Central memory CD4-positive, alpha-beta T cell (primary cell): ENCODE measurements at regions not wholly inside any gene's neighbourhood (a gene's known extent, or its start where the extent isn't known, plus 50 kb on each side); places are given as distances from the start of the nearest gene placed in this dataset.

Experiments used
- DNase-seq: peaks from one replicate; pipeline ENCODE4 v3.0.0; 2022

DNA sequence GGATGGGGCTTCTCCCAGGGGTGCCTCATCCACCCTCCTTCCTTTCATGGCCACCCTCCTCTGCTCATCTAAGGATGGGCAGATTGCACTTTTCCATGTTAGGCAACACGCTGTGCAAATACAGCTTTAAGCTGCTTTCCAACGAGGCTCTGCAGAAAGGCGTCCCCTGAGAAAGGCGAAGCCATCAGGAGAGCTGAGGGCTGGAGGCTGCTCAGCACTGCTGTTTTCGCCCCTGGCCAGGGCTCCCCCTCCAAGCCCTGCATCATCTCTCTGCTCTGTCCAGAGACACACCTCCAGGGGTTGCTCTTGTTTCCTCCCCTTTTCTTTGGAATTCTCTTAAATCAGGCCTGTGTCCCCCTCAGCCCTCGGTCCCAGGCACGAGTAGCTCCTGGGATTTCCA lies 526.1 kb downstream of the CDH26 start:
- DNase-seq, result no peak

GRCh38 chr20:60485012-60485760 lies 527.0 kb downstream of the CDH26 start:
- no peak for DNase-seq

DNA sequence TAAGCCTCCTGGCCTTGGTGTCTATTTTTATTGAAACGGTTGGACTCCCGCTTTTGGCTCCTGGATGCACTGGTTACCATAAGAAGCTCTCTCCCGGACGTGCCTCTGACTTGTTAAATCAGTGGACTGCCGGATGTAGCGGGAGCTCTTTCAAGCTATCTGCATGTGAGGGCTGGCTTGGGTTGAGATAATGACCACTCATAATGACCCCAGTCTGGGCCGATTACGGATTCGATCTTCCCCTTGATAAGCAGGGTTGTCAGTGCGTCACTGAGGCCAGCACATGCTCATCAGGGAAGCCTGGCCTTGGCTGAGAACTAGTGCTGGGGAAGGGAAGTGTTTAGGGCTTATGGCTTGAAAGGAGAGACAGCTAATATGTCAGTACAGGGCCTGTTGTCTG lies 528.1 kb downstream of the CDH26 start:
- no peak for DNase-seq

DNA sequence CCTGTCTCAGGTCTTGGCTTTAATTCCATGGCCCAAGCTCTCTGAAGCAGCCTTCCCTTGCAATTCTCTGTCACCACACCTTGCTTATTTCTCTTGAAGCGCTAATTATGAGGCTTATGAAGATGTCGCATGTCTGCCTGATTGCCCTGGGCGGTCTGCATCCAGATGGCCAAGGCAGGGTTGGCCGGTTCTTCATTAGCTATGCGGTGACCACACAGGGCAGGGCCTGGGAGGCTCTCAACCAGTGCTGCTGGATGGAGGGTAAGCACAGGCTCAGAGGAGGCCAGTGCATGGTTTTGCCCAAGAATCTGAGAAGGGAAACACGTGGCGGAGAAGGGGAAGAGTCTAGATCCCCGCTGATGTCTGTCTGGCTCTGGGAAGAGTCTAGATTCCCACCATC lies 528.7 kb downstream of the CDH26 start:
- DNase-seq, result no peak

DNA sequence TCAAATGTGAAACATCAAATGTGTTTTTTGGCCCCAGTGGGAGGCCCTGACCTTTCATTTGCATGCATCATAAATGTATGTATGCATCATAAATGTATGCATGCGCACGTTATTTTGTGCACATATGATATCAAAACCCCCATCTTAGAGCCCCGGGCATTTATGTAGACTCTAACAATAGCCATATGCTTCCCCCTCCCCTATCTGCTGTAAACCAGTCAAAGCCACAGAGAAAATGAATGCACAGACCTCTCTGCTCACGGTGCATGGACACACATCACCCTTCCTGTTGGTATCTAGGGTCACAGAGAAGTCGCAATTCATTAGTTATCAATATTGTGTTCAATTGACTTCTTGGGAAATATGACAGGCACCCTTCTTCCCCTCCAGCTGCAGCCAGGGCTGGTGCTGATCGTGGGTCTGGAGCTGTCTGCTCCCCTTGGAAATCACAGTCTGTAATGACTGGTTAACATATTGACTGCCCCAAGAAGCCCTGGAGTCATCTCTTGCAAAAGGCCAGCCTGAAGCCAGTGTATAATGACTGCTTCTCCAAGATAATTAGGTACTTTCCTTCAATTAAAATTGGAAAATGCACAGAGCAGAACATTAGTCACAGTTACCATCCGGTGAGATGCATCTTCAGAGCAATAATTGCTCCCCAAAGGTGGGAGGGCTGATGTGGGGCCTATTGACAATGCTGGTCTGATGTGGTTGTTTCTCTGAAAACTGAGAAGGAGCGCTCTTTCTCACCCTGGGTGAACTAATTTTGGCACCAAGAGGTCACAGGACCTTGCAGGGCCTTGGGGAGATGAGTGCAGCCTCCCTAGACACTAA lies 532.2 kb downstream of the CDH26 start:
- no peak for DNase-seq

- DNase-seq, result no peak
These were observed 532.9 kb downstream of the CDH26 start for GRCh38 chr20:60491051-60491581.

GRCh38 chr20:60494476-60494875 lies 536.3 kb downstream of the CDH26 start:
- DNase-seq, result no peak

DNA sequence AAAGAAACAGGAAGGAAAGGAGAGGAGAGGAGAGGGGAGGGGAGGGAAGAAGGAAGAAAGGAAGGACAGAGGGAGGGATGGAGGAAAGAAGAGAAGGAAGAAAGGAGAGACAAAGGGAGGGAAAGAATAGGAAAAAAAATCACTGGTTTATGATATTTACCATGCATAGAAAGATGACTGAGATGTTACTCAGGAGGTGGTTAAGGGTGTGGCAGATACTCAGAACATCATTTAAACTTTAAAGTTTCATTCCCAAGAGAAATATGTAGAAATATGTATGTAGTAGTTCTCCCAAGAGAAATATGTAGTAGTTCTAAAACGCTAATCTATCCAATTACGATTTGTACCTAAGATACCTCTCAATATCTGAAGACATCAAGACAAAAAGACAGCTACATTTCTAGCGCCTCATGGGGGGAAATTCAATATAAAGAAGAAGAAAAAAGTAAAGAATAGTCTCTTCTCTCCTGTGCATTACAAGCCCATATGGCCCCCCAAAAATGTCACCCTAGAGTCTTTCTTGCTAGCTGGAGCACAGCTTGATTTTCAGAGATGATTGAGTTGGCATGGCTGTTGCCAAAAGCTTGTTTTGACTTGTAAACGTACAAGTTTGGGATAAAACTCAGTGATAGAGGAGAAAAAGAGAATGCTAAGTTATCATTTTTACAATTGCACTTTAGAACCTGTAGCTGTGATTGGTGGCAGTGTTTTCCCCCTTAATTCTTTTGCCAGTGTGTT lies 539.2 kb downstream of the CDH26 start:
- no peak for DNase-seq

DNA sequence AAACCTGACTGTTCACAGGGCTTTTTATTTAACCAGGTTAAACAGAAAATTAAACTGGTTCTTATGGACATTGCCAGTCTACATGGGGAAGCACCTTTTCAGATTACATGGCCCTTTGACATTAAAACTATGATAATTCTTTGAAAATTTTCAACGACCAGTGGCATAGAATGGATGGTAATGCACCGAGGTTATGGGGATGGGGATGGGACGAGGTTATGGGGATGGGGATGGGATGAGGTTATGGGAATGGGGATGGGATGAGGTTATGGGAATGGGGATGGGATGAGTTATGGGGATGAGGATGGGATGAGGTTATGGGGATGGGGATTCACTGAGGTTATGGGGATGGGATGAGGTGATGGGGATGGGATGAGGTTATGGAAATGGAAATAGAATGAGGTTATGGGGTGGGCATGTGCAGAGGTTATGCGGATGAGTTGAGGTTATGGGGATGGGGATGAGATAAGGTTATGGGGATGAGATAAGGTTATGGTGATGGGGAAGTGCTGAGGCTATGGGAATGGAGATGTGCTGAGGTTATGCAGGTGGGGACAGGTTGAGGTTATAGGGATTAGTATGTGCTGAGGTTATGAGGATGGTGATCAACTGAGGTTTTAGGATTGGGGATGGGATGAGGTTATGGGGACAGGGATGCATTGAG lies 541.9 kb downstream of the CDH26 start:
- DNase-seq, result no peak

DNA sequence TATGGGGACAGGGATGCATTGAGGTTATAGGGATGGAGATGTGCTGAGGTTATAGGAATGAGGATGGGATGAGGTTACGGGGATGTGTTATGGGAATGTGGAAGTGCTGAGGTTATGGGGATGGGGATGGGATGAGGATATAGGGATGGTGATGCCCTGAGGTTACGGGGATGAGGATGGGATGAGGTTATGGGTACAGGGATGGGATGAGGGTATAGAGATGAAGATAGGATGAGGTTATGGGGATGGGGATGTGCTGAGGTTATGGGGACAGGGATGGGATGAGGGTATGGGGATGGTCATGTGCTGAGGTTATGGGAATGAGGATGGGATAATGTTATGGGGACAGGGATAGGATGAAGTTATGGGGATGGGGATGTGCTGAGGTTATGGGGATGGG lies 542.8 kb downstream of the CDH26 start:
- no peak for DNase-seq

- no peak for DNase-seq
These were observed 544.7 kb downstream of the CDH26 start for GRCh38 chr20:60502881-60503280.

- DNase-seq, result no peak
These were observed 547.2 kb downstream of the CDH26 start for GRCh38 chr20:60505423-60505822.

DNA sequence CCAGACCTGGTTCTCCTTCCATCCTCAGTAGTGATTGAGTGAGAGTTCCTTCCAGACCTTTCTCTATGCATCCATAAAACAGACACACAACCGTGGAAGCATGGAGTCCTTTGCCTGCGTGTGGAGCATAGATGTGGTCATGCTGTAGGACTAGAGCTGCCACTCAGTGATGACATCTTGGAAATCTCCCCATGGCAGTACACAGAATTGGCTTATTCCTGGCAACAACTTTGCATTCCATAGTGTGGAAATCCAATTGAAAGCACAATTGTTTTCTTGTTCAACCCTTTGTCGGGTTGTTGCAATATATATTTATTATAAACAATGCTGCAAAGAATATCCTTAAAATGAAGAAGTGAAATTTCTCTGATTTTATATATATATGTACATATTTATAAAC lies 547.8 kb downstream of the CDH26 start:
- DNase-seq, result no peak

DNA sequence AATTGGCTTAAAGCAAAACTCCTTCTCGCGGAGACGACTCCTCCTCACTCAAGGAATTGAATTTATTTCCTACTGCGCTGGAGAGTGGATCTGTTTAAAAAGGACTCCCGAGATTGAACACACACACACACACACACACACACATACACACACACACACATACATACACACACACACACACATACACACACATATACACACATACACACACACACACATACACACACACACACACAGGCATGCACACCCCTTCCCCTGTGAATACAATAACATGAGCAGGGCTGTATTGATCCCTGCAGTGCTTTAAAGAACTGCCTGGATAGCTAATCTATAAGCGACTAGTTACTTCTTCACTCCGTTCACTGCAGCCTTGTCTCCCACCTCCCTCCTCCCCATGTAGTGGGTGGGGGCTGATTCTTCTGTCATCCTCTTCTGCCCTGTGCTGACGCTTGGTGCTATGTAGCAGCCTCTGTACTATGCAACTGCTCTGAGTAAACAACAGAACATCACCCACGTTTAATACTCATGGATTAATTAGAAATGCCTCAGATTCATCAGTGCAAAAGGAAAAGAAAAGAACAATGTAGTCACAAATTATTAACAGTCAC lies 549.0 kb downstream of the CDH26 start:
- DNase-seq, result no peak

DNA sequence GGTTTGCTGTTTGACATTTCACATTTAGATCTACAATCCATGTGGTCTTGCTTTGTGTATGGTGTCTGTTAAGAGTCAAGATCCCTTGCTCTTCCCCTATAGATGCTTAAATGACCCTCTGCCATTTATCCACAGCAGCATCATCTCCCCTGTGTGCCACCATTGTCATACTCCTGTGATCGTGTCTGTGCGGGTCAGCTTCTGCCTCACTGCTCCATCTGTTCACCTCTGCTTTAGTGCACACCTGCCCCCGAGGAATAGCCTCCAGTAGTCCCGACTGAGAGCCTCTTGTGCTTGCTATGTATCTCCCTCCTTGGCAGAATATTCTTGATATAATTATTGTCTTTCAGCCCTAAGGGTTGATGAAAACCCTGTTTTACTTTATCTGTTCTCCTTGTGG lies 551.2 kb downstream of the CDH26 start:
- no peak for DNase-seq

DNA sequence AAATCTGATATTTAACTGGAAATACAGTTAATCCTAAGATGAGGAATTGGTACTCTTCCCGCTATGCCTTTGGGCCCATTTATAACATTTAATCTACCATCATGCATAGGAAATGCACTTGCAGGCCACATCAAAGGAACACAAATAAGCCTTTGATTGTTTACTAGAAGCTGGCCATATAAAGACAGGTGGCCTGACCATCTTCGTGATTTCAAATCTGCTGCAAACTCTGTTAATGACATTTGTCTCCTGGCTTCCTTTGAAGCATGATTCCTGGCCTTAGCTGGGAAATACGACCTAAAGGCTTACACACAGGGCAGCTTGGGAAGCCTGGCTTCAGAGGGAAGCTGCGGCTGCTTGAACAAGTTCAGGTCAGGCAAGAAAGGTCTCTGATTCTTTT lies 552.1 kb downstream of the CDH26 start:
- DNase-seq, result no peak

DNA sequence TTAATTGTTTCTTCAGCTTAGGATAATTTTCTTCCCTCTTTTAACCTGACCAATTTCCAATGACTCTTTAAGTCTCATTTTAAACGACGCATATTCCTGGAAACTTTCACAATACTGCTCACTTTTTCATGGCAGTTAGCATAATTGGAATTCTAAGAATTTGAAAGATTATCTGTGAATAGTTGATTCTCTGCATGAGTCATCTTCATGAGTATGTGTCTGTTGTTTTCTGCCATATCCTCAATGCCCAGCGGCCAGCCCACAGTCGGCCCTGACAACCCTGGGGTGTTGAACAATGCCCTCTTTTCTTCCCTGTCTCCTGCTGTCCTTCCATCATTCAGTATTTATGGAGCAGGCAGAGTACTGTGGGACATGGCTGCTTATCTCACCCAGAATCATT lies 554.2 kb downstream of the CDH26 start:
- no peak for DNase-seq

- DNase-seq, result no peak
These were observed 554.9 kb downstream of the CDH26 start for GRCh38 chr20:60513141-60513540.

DNA sequence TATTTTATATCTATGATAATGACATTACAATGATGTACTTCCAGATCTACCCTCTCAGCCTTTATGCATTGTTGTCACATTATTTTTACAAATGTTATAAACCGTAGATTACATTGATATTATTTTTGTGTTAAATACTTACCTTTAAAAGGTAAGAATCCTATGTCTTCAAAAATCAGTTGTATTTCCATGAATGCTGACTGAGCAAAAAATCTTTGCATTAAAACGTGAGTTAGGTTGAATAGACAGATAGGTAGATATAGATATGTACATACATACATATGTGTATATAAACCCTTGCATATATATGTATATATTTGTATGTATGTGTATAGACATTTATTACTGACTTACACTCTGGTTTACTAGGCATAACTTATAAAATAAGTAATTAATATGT lies 558.2 kb downstream of the CDH26 start:
- DNase-seq, result no peak

- DNase-seq, result no peak
These were observed 559.8 kb downstream of the CDH26 start for GRCh38 chr20:60518022-60518421.

- no peak for DNase-seq
These were observed 567.2 kb downstream of the CDH26 start for GRCh38 chr20:60525397-60525796.

DNA sequence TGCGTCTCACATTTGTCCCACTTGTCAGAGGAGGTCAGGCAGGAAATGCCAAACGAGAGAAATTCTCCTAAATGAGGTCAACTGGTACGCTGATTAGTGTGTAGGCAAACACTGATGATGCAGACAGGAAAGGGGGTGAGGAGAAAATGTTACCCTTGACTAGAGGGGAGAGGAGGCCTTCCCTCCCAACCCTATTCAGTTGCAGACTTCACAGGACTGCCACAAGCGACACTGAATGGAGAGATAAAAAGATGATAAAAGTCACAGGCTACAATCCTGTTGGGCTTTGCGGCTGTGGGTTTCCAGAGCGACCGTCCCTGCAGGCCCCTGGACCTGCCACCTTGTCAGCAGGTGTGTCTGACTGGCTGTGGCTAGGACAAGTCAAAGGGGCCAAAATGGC lies 569.4 kb downstream of the CDH26 start:
- no peak for DNase-seq
